ENCODE measurements at regions not wholly inside any gene's neighbourhood (a gene's known extent, or its start where the extent isn't known, plus 50 kb on each side); places are given as distances from the start of the nearest gene placed in this dataset.

DNA sequence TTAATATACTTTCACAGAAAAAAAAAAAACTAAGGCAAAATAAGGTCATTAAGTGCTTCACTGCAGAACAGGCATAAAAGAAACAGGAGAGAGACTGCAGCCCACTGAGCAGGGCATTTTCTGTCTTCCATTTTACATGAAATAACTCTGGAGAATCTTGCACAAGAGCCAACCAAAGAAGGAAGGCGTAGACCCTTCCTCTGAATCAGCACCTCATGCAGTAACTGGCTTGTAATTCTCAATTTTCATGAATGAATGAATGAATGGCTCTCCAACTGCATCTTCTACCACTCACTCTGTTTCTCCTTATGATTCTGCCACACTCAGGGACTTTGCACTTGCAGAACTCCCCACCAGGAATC is 102.0 kb upstream of the PPM1H start:
- TF ChIP-seq POLR2AphosphoS5 (IDR thresholded peaks at IDR 0.05) (no peak), POLR2A (IDR thresholded peaks at IDR 0.05) (no peak)
- TF ChIP-seq, protein P1, sequence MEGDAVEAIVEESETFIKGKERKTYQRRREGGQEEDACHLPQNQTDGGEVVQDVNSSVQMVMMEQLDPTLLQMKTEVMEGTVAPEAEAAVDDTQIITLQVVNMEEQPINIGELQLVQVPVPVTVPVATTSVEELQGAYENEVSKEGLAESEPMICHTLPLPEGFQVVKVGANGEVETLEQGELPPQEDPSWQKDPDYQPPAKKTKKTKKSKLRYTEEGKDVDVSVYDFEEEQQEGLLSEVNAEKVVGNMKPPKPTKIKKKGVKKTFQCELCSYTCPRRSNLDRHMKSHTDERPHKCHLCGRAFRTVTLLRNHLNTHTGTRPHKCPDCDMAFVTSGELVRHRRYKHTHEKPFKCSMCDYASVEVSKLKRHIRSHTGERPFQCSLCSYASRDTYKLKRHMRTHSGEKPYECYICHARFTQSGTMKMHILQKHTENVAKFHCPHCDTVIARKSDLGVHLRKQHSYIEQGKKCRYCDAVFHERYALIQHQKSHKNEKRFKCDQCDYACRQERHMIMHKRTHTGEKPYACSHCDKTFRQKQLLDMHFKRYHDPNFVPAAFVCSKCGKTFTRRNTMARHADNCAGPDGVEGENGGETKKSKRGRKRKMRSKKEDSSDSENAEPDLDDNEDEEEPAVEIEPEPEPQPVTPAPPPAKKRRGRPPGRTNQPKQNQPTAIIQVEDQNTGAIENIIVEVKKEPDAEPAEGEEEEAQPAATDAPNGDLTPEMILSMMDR (IDR thresholded peaks at IDR 0.05 in 8 of 11, conservative IDR thresholded peaks at IDR 0.05 in 3 of 11) = no peak

Data from spleen (tissue), 7 donors.